ENCODE measurements at regions not wholly inside any gene's neighbourhood (a gene's known extent, or its start where the extent isn't known, plus 50 kb on each side); places are given as distances from the start of the nearest gene placed in this dataset.
A peak's percentile ranks its signal among the peaks of the same experiment; 100 is the strongest.

DNA sequence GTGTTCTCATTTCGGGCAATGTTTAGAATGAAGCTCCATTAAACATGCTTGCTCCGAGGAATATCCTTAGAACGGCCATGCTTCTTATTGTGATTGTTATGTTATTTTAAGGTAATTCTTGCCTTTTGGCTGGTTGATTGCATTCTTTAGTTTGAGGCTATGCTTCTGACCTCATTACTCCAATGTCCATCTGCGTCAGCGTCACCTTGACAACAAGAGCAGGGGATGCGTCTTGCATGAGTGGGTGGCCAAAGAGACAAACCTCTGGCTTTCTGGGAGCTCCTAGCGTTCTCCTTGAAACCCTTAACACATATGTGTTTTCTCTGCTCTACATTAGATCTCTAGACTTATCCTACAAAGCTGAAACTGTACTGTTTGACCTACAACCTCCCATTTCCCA, 184.3 kb downstream of the THBS2 start:
- Histone ChIP-seq H3K36me3 (no peaks in the 10 kb centered on the region), H3K27ac (peak overlapping the region; percentile 67 to 86), H3K4me3 (no peak overlapping the region), H3K4me1 (ENCODE audit: control insufficient read depth in 1 of 2, low read depth in 2 of 2) (peaks cover 9 to 45% of the 10 kb centered on the region in 2 donors), H3K27me3 (replicated peaks; ENCODE audit: insufficient read depth) (no peaks in the 10 kb centered on the region), H3K9me3 (no peaks in the 10 kb centered on the region)
- DNase-seq (ENCODE audit: low spot score) = no peak
- TF ChIP-seq, protein P1, sequence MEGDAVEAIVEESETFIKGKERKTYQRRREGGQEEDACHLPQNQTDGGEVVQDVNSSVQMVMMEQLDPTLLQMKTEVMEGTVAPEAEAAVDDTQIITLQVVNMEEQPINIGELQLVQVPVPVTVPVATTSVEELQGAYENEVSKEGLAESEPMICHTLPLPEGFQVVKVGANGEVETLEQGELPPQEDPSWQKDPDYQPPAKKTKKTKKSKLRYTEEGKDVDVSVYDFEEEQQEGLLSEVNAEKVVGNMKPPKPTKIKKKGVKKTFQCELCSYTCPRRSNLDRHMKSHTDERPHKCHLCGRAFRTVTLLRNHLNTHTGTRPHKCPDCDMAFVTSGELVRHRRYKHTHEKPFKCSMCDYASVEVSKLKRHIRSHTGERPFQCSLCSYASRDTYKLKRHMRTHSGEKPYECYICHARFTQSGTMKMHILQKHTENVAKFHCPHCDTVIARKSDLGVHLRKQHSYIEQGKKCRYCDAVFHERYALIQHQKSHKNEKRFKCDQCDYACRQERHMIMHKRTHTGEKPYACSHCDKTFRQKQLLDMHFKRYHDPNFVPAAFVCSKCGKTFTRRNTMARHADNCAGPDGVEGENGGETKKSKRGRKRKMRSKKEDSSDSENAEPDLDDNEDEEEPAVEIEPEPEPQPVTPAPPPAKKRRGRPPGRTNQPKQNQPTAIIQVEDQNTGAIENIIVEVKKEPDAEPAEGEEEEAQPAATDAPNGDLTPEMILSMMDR (IDR thresholded peaks at IDR 0.05) = no peak
- ATAC-seq (ENCODE audit: insufficient number of reproducible peaks, low FRiP score, low read depth) = no peak

DNA sequence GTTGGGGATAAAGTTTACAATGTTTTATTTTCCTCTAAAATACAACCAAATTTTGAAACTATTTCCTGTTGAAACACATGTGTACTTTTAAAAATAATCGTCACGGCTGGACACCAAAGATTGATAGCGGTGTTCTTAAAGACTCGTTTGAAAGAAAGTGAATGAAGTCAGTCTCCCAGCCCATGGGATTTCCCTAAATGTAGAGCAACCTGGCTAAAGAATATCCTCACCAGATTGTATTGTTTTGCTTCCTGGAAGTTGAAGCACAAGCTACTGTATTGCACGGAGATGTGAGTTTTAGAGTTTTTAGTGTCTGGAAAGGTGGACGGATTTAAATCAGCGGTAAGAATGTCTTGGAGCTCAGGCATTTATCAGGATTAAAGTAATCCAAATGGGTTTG, 189.5 kb downstream of the THBS2 start:
- Histone ChIP-seq H3K9me3 (no peaks in the 10 kb centered on the region), H3K27ac (no peak overlapping the region), H3K4me1 (ENCODE audit: control insufficient read depth in 1 of 2, low read depth in 2 of 2) (peaks cover 4 to 11% of the 10 kb centered on the region in 2 donors), H3K27me3 (replicated peaks; ENCODE audit: insufficient read depth) (no peaks in the 10 kb centered on the region), H3K4me3 (no peak overlapping the region), H3K36me3 (no peaks in the 10 kb centered on the region)
- ATAC-seq (ENCODE audit: insufficient number of reproducible peaks, low FRiP score, low read depth) = no peak
- TF ChIP-seq, protein P1 (IDR thresholded peaks at IDR 0.05) = no peak
- no peak for DNase-seq (ENCODE audit: low spot score)

DNA sequence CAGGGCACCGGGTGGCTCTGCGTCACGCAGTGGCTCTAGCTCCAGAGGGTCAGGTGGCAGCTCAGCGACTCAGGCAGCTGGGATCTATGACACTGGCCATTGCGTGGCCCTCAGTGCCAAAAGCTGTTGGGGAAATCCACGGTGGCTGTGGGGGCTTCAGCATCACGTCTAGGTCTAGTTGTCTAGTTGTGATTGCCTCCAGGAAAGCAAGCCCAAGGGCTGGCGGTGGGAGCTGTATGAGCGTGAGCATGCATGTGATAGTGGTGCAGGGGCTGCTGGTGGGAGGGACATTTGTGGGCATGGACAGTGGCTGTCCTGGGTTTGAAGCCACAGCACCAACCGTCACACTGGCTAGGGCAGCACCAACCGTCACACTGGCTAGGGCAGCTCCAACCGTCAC, 191.4 kb downstream of the THBS2 start:
- no peak for DNase-seq (ENCODE audit: low spot score)

DNA sequence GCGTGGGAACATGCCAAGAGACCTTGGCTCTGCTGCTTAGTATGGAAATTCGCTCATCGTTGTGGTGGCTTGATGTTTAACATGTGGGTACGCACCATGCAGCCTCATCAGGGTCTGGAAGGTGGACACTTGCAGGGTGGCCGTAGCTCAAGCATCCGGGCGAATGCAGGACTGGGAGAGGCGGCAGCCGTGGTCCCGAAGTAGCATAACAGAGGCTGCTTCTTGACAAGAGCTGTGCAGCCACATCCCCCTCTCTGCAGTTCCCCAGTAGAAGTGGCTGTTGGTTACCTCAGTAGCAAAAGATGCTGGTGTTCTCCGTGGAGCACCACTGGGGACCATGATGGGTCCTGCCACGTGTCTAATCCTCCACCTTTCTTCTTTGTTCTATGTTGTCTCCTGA, 195.0 kb downstream of the THBS2 start:
- Histone ChIP-seq H3K9me3 (no peaks in the 10 kb centered on the region), H3K27ac (no peak overlapping the region), H3K4me1 (ENCODE audit: control insufficient read depth in 1 of 2, low read depth in 2 of 2) (no peaks in the 10 kb centered on the region), H3K36me3 (no peaks in the 10 kb centered on the region), H3K4me3 (no peak overlapping the region), H3K27me3 (replicated peaks; ENCODE audit: insufficient read depth) (no peaks in the 10 kb centered on the region)
- DNase-seq (ENCODE audit: low spot score) = no peak
- TF ChIP-seq, protein P1 (IDR thresholded peaks at IDR 0.05) = no peak
- no peak for ATAC-seq (ENCODE audit: insufficient number of reproducible peaks, low FRiP score, low read depth)

More for the DNA sequence above, 191.4 kb downstream of the THBS2 start:
- Histone ChIP-seq H3K27me3 (replicated peaks; ENCODE audit: insufficient read depth) (no peaks in the 10 kb centered on the region), H3K4me3 (no peak overlapping the region), H3K27ac (no peak overlapping the region), H3K9me3 (no peaks in the 10 kb centered on the region), H3K36me3 (no peaks in the 10 kb centered on the region), H3K4me1 (ENCODE audit: control insufficient read depth in 1 of 2, low read depth in 2 of 2) (no peaks in the 10 kb centered on the region)
- TF ChIP-seq, protein P1 (IDR thresholded peaks at IDR 0.05) = no peak
- ATAC-seq (ENCODE audit: insufficient number of reproducible peaks, low FRiP score, low read depth) = no peak

DNA sequence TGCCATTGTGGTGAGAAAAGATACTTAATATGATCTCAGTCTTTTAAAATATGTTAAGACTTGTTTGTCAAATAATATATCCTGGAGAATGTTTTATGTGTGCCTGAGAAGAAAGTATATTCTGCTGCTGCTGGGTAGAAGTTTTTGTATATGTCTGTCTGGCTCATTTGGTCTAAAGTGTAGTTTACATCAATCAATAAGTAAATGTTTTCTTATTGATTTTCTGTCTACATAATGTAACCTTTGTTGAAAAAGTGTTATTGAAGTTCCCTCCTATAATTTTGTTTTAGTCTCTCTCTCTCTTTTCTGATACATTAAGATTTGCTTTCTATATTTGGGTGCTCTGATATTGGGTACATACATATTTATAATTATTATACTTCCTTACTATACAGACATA, 201.2 kb downstream of the THBS2 start:
- no peaks in the 10 kb centered on the region for H3K27me3 ChIP-seq (replicated peaks; ENCODE audit: insufficient read depth)
- DNase-seq (ENCODE audit: low spot score) = no peak
- TF ChIP-seq, protein P1 (IDR thresholded peaks at IDR 0.05) = no peak
- no peak for ATAC-seq (ENCODE audit: insufficient number of reproducible peaks, low FRiP score, low read depth)
- H3K27ac ChIP-seq = no peak overlapping the region
- no peaks in the 10 kb centered on the region for H3K9me3 ChIP-seq
- H3K36me3 ChIP-seq = no peaks in the 10 kb centered on the region
- peaks cover 0 to under 1% of the 10 kb centered on the region in 2 donors for H3K4me1 ChIP-seq (ENCODE audit: control insufficient read depth in 1 of 2, low read depth in 2 of 2)
- no peak overlapping the region for H3K4me3 ChIP-seq

All from thoracic aorta (tissue), 2 donors.